ENCODE measurements at regions not wholly inside any gene's neighbourhood (a gene's known extent, or its start where the extent isn't known, plus 50 kb on each side); places are given as distances from the start of the nearest gene placed in this dataset.
A peak's percentile ranks its signal among the peaks of the same experiment; 100 is the strongest.

- in situ Hi-C loops (cut with HindIII; ENCODE audit: low sequenced_read_pairs): no loop called here
- TF ChIP-seq, protein P1, sequence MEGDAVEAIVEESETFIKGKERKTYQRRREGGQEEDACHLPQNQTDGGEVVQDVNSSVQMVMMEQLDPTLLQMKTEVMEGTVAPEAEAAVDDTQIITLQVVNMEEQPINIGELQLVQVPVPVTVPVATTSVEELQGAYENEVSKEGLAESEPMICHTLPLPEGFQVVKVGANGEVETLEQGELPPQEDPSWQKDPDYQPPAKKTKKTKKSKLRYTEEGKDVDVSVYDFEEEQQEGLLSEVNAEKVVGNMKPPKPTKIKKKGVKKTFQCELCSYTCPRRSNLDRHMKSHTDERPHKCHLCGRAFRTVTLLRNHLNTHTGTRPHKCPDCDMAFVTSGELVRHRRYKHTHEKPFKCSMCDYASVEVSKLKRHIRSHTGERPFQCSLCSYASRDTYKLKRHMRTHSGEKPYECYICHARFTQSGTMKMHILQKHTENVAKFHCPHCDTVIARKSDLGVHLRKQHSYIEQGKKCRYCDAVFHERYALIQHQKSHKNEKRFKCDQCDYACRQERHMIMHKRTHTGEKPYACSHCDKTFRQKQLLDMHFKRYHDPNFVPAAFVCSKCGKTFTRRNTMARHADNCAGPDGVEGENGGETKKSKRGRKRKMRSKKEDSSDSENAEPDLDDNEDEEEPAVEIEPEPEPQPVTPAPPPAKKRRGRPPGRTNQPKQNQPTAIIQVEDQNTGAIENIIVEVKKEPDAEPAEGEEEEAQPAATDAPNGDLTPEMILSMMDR (IDR thresholded peaks at IDR 0.05; ENCODE audit: low read depth, low read length): no peak
- no peak for DNase-seq (ENCODE audit: low read depth, low spot score)
- no peak overlapping the region for H3K4me3 ChIP-seq (ENCODE audit: low read depth, low read length)
These were observed 74.5 kb upstream of the CD2AP start for GRCh38 chr6:47403056-47403455.

- DNase-seq (ENCODE audit: low read depth, low spot score): no peak
- TF ChIP-seq, protein P1 (IDR thresholded peaks at IDR 0.05; ENCODE audit: low read depth, low read length): no peak
- no peak overlapping the region for H3K4me3 ChIP-seq (ENCODE audit: low read depth, low read length)
- in situ Hi-C loops (cut with HindIII; ENCODE audit: low sequenced_read_pairs): no loop called here
These were observed 73.8 kb upstream of the CD2AP start for GRCh38 chr6:47403801-47404200.

- H3K4me3 ChIP-seq (ENCODE audit: low read depth, low read length): no peak overlapping the region
- TF ChIP-seq, protein P1 (IDR thresholded peaks at IDR 0.05; ENCODE audit: low read depth, low read length): no peak
- in situ Hi-C loops (cut with HindIII; ENCODE audit: low sequenced_read_pairs): no loop called here
- no peak for DNase-seq (ENCODE audit: low read depth, low spot score)
These were observed 73.2 kb upstream of the CD2AP start for GRCh38 chr6:47404435-47404834.

DNA sequence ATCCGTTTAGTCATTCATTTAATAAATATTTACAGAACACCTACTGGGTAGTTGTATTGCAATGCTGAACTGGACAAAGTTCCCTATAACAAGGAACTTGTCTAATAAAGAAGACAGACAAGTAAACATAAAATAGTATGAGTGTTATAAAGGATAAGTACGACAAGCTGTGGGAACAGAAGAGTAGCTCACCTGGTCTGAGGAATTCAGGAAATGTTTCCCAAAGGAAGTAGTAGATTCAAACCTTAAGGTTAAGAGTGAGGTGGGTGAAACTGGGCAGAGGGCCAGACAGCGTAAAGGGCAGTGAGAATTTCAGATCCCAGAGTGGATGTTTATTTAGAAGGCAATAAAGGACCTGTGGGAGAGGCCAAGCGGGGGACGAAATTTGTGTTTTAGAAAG is 72.3 kb upstream of the CD2AP start:
- no peak overlapping the region for H3K4me3 ChIP-seq (ENCODE audit: low read depth, low read length)
- no peak for DNase-seq (ENCODE audit: low read depth, low spot score)
- in situ Hi-C loops (cut with HindIII; ENCODE audit: low sequenced_read_pairs): no loop called here

DNA sequence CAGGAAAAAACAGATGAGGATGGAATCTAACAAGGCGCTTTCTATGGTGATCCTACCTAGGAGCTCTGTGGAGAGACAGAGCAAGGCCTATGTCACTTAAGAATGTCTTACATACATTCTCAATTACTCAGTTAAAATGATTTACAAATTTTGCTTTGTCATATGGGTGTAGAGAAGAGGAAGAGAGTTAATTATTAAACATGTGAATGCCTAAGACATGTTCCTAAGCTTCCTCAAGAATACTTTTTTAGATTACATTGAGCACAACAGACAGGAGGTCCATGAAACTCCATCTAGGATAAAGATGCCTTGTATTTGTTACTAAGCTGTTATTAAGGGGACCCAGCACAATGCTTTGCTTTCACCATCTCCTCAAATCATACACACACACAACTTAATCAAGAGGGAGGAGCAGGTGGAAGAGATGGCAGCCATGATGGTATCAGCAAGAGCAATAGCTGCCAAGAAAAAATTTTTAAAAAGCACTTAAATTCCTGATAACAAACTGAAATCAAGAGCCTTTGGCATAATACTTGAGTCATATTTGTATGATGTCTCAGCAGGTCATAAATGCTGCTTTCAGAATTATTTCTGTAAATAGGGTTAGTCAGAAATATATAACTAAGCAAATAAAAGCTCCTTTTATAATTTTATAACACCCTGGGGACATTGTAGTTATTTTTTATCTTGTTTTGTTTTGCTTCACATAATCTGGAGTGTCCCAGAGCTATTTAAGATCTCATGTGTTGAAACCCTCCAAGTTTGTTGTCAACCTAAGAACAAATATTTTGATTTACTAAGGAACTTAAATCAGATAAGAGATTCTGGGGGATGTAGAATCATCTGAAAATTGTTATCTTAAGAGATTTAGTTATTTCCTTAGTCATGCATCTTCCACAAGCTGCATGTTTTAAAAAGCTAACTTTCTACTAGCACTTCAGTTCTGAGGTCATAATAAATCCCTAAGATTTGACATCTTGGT is 70.0 kb upstream of the CD2AP start:
- in situ Hi-C loops (cut with HindIII; ENCODE audit: low sequenced_read_pairs): no loop called here
- H3K4me3 ChIP-seq (ENCODE audit: low read depth, low read length): no peak overlapping the region
- TF ChIP-seq, protein P1 (IDR thresholded peaks at IDR 0.05; ENCODE audit: low read depth, low read length): no peak
- no peak for DNase-seq (ENCODE audit: low read depth, low spot score)

More for the DNA sequence above, 72.3 kb upstream of the CD2AP start:
- TF ChIP-seq, protein P1 (IDR thresholded peaks at IDR 0.05; ENCODE audit: low read depth, low read length): no peak

GRCh38 chr6:47413752-47414422 is 63.7 kb upstream of the CD2AP start:
- DNase-seq (ENCODE audit: low read depth, low spot score): peak; percentile 76
- in situ Hi-C loops (cut with HindIII; ENCODE audit: low sequenced_read_pairs): no loop called here
- H3K4me3 ChIP-seq (ENCODE audit: low read depth, low read length): no peak overlapping the region
- TF ChIP-seq, protein P1 (IDR thresholded peaks at IDR 0.05; ENCODE audit: low read depth, low read length): peak; percentile 89
